NT2/D1 (cell line): ENCODE measurements at regions not wholly inside any gene's neighbourhood (a gene's known extent, or its start where the extent isn't known, plus 50 kb on each side); places are given as distances from the start of the nearest gene placed in this dataset.

Experiments
- DNase-seq: peaks from one replicate; pipeline ENCODE4 v3.0.0-alpha.2; 2011; ENCODE audit warnings: low read depth, low spot score
- H3K27me3 ChIP-seq: 2 replicates; pipeline ENCODE4 v1.6.0; 2011; ENCODE audit warnings: mild to moderate bottlenecking; ENCODE audit not compliant: insufficient read length, insufficient read depth
- H3K36me3 ChIP-seq: 2 replicates; pipeline ENCODE4 v1.6.1; 2011; ENCODE audit warnings: mild to moderate bottlenecking, low read length, mixed read lengths; ENCODE audit not compliant: insufficient read depth, insufficient read length
- H3K4me1 ChIP-seq: 2 replicates; pipeline ENCODE4 v1.5.1; 2011; ENCODE audit not compliant: insufficient read depth, insufficient read length
- H3K4me3 ChIP-seq: 2 replicates; pipeline ENCODE4 v1.5.1; 2011; ENCODE audit warnings: low read depth; ENCODE audit not compliant: insufficient read length
- H3K9ac ChIP-seq: 2 replicates; pipeline ENCODE4 v1.6.0; 2011; ENCODE audit warnings: low read depth; ENCODE audit not compliant: insufficient read length
- H3K9me3 ChIP-seq: 2 replicates; pipeline ENCODE4 v1.5.1; 2011; ENCODE audit warnings: mild to moderate bottlenecking, low read length; ENCODE audit not compliant: insufficient read depth
- SUZ12 ChIP-seq: IDR thresholded peaks from 2 replicates; pipeline ENCODE4 v1.6.1; 2011; ENCODE audit not compliant: insufficient read length, insufficient read depth; ENCODE audit errors: extremely low read depth
- YY1 ChIP-seq: IDR thresholded peaks from 2 replicates; pipeline ENCODE4 v1.6.1; 2011; ENCODE audit not compliant: insufficient read length, insufficient read depth
- ZNF274 ChIP-seq: IDR thresholded peaks from 2 replicates; pipeline ENCODE4 v1.6.1; 2011; ENCODE audit warnings: mild to moderate bottlenecking, low read depth, low read length

GRCh38 chr4:173829565-173829964 lies 299.5 kb upstream of the HAND2 start:
- Histone ChIP-seq H3K4me3 (no peak overlapping the region), H3K4me1 (no peaks in the 10 kb centered on the region), H3K9me3 (no peaks in the 10 kb centered on the region), H3K9ac (no peak overlapping the region), H3K36me3 (no peaks in the 10 kb centered on the region), H3K27me3 (no peaks in the 10 kb centered on the region)
- no peak for TF ChIP-seq YY1
- TF ChIP-seq ZNF274: no peak
- no peak for TF ChIP-seq SUZ12
- DNase-seq: no peak

- Histone ChIP-seq H3K27me3 (no peaks in the 10 kb centered on the region), H3K4me3 (no peak overlapping the region), H3K36me3 (no peaks in the 10 kb centered on the region), H3K4me1 (no peaks in the 10 kb centered on the region), H3K9ac (no peak overlapping the region), H3K9me3 (no peaks in the 10 kb centered on the region)
- DNase-seq: no peak
- no peak for TF ChIP-seq YY1
Observed at GRCh38 chr4:173827707-173828106, 297.7 kb upstream of the HAND2 start.

- H3K36me3 ChIP-seq: no peaks in the 10 kb centered on the region
- no peaks in the 10 kb centered on the region for H3K27me3 ChIP-seq
- H3K9me3 ChIP-seq: no peaks in the 10 kb centered on the region
- no peak for DNase-seq
- H3K9ac ChIP-seq: no peak overlapping the region
- no peak overlapping the region for H3K4me3 ChIP-seq
- H3K4me1 ChIP-seq: no peaks in the 10 kb centered on the region
- TF ChIP-seq ZNF274: no peak
- no peak for TF ChIP-seq SUZ12
- no peak for TF ChIP-seq YY1
Observed at GRCh38 chr4:173821876-173822275, 291.8 kb upstream of the HAND2 start.

GRCh38 chr4:173821036-173821435 lies 291.0 kb upstream of the HAND2 start:
- Histone ChIP-seq H3K4me3 (no peak overlapping the region), H3K36me3 (no peaks in the 10 kb centered on the region), H3K9ac (no peak overlapping the region), H3K9me3 (no peaks in the 10 kb centered on the region), H3K27me3 (no peaks in the 10 kb centered on the region), H3K4me1 (no peaks in the 10 kb centered on the region)
- no peak for DNase-seq
- TF ChIP-seq YY1 (no peak), ZNF274 (no peak), SUZ12 (no peak)

GRCh38 chr4:173807347-173807746 lies 277.3 kb upstream of the HAND2 start:
- Histone ChIP-seq H3K36me3 (no peaks in the 10 kb centered on the region), H3K4me1 (no peaks in the 10 kb centered on the region), H3K9me3 (no peaks in the 10 kb centered on the region), H3K9ac (no peak overlapping the region), H3K4me3 (no peak overlapping the region), H3K27me3 (no peaks in the 10 kb centered on the region)
- TF ChIP-seq SUZ12 (no peak), YY1 (no peak), ZNF274 (no peak)
- DNase-seq: no peak

- Histone ChIP-seq H3K9ac (no peak overlapping the region), H3K9me3 (no peaks in the 10 kb centered on the region), H3K4me3 (no peak overlapping the region), H3K4me1 (no peaks in the 10 kb centered on the region), H3K36me3 (no peaks in the 10 kb centered on the region), H3K27me3 (no peaks in the 10 kb centered on the region)
- TF ChIP-seq ZNF274: no peak
- no peak for TF ChIP-seq SUZ12
- TF ChIP-seq YY1: no peak
- no peak for DNase-seq
Observed at GRCh38 chr4:173805884-173806283, 275.9 kb upstream of the HAND2 start.

GRCh38 chr4:173802662-173803022 lies 272.6 kb upstream of the HAND2 start:
- TF ChIP-seq YY1 (no peak), SUZ12 (no peak), ZNF274 (no peak)
- no peak for DNase-seq

More at GRCh38 chr4:173802662-173803022, 272.6 kb upstream of the HAND2 start:
- no peak overlapping the region for H3K9ac ChIP-seq
- H3K4me1 ChIP-seq: no peaks in the 10 kb centered on the region
- H3K4me3 ChIP-seq: no peak overlapping the region
- H3K27me3 ChIP-seq: no peaks in the 10 kb centered on the region
- no peaks in the 10 kb centered on the region; the same call in 1 of the 2 replicates for H3K9me3 ChIP-seq
- no peaks in the 10 kb centered on the region for H3K36me3 ChIP-seq
